RWPE2 (cell line): ENCODE measurements at regions not wholly inside any gene's neighbourhood (a gene's known extent, or its start where the extent isn't known, plus 50 kb on each side); places are given as distances from the start of the nearest gene placed in this dataset.

Experiments
- ATAC-seq: fragments of 200-7000 bp; cut with Tn5 transposase; 3 replicates; pipeline ENCODE4 v1.9.1; 2021; ENCODE audit warnings: low read depth
- DNase-seq: peaks from one replicate; pipeline ENCODE4 v3.0.0-alpha.2; 2020; ENCODE audit warnings: low spot score
- H3K27ac ChIP-seq: fragments of 450-650 bp; 2 replicates; pipeline ENCODE4 v1.5.1; 2017; ENCODE audit warnings: mild to moderate bottlenecking; ENCODE audit not compliant: poor library complexity, severe bottlenecking
- H3K27me3 ChIP-seq: fragments of 250-450 bp; sonication (Bioruptor Pico); 2 replicates; pipeline ENCODE4 v1.5.1; 2021; ENCODE audit warnings: mild to moderate bottlenecking, moderate library complexity; ENCODE audit not compliant: insufficient read depth, poor library complexity, severe bottlenecking
- H3K36me3 ChIP-seq: fragments of 250-450 bp; sonication (Bioruptor Pico); 2 replicates; pipeline ENCODE4 v1.5.1; 2020; ENCODE audit warnings: low read depth, mild to moderate bottlenecking, moderate library complexity
- H3K4me1 ChIP-seq: fragments of 250-450 bp; sonication (Bioruptor Pico); 2 replicates; pipeline ENCODE4 v1.5.1; 2021; ENCODE audit warnings: mild to moderate bottlenecking, moderate library complexity; ENCODE audit not compliant: insufficient read depth, poor library complexity, severe bottlenecking
- H3K4me3 ChIP-seq: fragments of 250-450 bp; sonication (Bioruptor Pico); 2 replicates; pipeline ENCODE4 v1.5.1; 2021; ENCODE audit warnings: mild to moderate bottlenecking, moderate library complexity; ENCODE audit not compliant: severe bottlenecking
- H3K9me3 ChIP-seq: fragments of 250-450 bp; sonication (Bioruptor Pico); 2 replicates; pipeline ENCODE4 v1.5.1; 2021; ENCODE audit warnings: mild to moderate bottlenecking, moderate library complexity; ENCODE audit not compliant: severe bottlenecking
- TF ChIP-seq, protein P1 (sequence below): fragments of 450-650 bp; IDR thresholded peaks from one replicate; pipeline ENCODE4 v1.5.1; 2017; ENCODE audit warnings: mild to moderate bottlenecking, moderate library complexity; ENCODE audit not compliant: poor library complexity, severe bottlenecking

GRCh38 chr1:4066860-4067599, 167.0 kb upstream of the C1orf174 start:
- no peaks in the 10 kb centered on the region for H3K36me3 ChIP-seq
- ATAC-seq (no peak), DNase-seq (no peak)
- no peak overlapping the region for H3K27ac ChIP-seq
- H3K4me3 ChIP-seq: no peak overlapping the region
- H3K27me3 ChIP-seq: no peaks in the 10 kb centered on the region
- TF ChIP-seq, protein P1, sequence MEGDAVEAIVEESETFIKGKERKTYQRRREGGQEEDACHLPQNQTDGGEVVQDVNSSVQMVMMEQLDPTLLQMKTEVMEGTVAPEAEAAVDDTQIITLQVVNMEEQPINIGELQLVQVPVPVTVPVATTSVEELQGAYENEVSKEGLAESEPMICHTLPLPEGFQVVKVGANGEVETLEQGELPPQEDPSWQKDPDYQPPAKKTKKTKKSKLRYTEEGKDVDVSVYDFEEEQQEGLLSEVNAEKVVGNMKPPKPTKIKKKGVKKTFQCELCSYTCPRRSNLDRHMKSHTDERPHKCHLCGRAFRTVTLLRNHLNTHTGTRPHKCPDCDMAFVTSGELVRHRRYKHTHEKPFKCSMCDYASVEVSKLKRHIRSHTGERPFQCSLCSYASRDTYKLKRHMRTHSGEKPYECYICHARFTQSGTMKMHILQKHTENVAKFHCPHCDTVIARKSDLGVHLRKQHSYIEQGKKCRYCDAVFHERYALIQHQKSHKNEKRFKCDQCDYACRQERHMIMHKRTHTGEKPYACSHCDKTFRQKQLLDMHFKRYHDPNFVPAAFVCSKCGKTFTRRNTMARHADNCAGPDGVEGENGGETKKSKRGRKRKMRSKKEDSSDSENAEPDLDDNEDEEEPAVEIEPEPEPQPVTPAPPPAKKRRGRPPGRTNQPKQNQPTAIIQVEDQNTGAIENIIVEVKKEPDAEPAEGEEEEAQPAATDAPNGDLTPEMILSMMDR: no peak
- H3K9me3 ChIP-seq: no peaks in the 10 kb centered on the region
- no peaks in the 10 kb centered on the region for H3K4me1 ChIP-seq

DNA sequence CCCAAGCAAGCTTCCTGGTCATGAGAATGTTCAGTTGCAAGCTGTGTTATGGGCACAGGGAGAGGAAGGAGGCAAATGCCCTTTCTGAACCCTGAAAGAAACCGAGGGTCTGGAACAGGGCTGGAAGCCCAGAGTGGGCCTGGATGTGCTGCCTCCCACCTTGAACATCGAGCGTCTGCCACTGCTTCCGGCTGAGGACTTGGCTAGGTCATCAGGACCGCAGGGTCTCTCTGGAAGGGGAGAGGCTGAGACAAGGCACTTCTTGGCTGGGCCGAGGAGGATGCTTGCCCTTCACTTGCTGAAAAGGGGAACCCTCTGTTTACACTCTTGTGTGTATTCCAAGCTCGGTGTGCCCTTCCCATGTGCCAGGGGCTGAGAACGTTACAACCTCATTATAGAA, 168.0 kb upstream of the C1orf174 start:
- DNase-seq (no peak), ATAC-seq (no peak)
- Histone ChIP-seq H3K36me3 (no peaks in the 10 kb centered on the region), H3K4me1 (no peaks in the 10 kb centered on the region), H3K27me3 (no peaks in the 10 kb centered on the region), H3K4me3 (no peak overlapping the region), H3K27ac (no peak overlapping the region), H3K9me3 (no peaks in the 10 kb centered on the region)
- TF ChIP-seq, protein P1: no peak

DNA sequence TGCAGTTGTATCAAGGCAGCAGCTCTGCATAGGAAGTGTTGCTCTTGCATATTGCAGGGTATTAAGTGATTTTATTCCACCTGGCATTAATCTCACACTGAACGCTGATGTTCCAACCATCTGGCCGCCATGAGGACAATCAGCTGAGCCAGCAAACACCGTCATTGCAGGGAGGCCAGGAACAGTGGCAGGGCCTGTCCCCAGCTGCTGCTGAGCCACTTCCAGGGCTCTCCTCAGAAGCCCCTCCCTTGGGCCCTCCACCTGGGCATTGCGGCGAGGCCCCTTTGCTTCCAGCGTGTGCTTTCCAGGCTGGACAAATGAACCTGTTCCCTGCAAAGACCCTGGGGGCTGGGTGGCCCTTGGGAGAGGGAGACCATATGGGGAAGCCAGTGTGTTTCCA, 171.6 kb upstream of the C1orf174 start:
- H3K4me3 ChIP-seq: no peak overlapping the region
- no peak overlapping the region for H3K27ac ChIP-seq
- TF ChIP-seq, protein P1: no peak
- no peaks in the 10 kb centered on the region for H3K27me3 ChIP-seq
- H3K4me1 ChIP-seq: no peaks in the 10 kb centered on the region
- ATAC-seq: no peak
- no peaks in the 10 kb centered on the region for H3K36me3 ChIP-seq
- no peak for DNase-seq
- H3K9me3 ChIP-seq: no peaks in the 10 kb centered on the region

GRCh38 chr1:4072481-4073153, 172.5 kb upstream of the C1orf174 start:
- Histone ChIP-seq H3K4me3 (no peak overlapping the region), H3K4me1 (no peaks in the 10 kb centered on the region), H3K27me3 (no peaks in the 10 kb centered on the region), H3K36me3 (no peaks in the 10 kb centered on the region), H3K27ac (no peak overlapping the region), H3K9me3 (no peaks in the 10 kb centered on the region)
- TF ChIP-seq, protein P1: no peak
- no peak for ATAC-seq
- DNase-seq: no peak
